ENCODE measurements at regions not wholly inside any gene's neighbourhood (a gene's known extent, or its start where the extent isn't known, plus 50 kb on each side); places are given as distances from the start of the nearest gene placed in this dataset.

DNA sequence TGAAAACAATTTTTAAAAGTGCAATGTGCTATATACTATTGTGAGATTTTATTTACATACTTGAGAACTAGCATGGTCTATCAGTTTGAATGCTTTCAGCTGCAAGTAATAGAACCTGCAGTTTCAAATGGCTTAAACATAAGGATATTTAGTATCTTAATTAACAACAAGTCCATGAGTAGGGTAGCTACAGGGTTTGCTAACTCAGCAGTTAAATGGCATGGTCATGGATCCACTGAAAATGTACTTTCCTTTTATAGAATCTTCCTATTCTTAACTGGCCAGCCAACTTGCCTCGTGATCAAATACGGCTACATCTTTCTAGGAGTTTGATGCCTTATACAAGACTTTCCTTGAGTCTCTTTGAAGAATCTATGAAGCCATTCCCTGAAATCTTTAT lies 452.8 kb upstream of the SEMA6A start:
- no peak for TF ChIP-seq CTCF (IDR thresholded peaks at IDR 0.05)
- no peak for TF ChIP-seq POLR2A (IDR thresholded peaks at IDR 0.05)
